Activated CD8-positive, alpha-beta memory T cell treated with anti-CD3 and anti-CD28 coated beads, Interleukin-2, amount 50 U/mL, for 48 hours (primary cell): ENCODE measurements at regions not wholly inside any gene's neighbourhood (a gene's known extent, or its start where the extent isn't known, plus 50 kb on each side); places are given as distances from the start of the nearest gene placed in this dataset.
"Not testable (repeated sequence)": the region's sequence is repeated elsewhere in the genome, so short reads cannot be mapped to it uniquely, and the experiment has no call there.

Source experiments
- DNase-seq: peaks from one replicate; pipeline ENCODE4 v3.0.0-alpha.2; 2020

DNA sequence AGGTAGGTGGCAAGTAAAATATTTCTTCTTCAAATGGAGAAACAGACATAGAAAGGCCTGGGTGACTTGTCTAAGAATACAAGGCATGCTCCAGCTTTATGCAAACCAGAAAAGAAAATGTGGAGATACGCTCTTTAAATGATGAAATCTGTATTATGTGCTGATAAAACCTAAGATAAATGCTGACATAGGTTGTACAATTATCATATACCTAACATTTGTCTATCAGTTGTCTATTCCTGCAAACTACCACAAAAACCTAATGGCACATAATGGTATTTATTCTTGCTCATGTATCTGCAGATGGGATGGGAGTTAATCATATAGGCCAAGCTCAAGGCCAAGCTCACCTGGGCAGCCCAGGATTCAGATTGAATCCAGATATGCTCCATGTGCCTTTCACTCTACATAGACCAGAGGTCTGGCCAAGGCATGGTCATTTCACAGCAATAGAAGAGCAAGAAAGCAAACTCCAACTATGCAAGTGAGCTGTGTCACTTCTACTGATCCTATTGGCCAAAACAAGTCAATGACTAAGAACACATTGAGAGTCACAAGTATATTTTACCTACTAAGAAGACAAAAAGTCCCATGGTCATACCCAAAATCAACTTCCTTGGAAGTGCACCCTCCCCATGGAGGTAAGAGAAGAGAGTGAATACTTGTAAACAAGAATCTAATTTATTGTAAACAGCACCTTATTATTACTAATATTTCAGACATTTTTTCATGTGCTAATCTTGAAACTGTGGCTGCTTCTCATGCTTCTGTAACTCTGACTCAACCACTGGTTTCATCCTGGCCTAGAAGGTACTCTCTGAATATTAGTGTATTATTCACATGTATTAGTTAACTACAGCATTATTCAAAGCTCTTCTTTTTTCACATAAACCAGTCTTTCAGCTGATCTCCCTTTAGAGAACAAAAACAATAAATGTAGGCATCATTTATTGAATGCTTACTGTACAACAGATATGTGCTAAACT is 270.7 kb upstream of the SOX9 start:
- no peak for DNase-seq

DNA sequence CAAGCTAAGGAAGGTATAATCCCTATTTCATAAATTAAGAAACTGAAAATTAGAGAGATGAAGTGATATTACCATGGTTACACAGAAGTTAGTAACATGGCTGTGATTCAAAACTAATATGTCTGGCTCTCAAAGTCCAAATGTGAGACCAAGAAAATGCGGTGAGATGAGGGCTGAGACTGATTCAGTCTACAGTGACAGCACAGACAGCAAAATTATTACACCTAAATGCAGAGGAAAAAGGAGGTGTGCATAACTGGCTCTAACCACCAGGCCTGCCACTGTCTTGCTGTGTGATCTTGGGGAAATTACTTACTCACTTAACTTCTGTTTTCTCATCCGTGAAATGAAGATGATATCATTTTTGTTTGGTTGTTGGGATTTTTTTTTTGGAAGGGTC is 270.0 kb upstream of the SOX9 start:
- no peak for DNase-seq

DNA sequence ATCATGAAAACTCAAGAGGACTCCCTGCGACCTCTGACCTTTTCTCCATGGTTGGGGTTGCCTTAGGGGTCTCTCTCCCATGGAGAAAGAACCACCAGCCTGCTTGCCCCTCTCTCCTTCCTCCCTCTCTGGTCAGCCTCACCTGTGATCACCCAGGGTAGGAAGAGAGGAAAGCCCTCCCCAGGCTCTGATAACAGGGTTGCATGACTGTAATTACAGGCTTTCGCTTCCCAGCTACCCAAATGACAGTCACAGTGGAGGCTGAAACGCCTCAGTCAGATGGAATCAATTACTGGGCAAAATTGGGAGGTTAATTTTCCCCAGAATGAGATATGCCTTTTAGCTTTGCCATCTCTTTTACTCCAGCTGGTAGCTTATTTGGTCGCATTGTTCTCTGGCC is 265.8 kb upstream of the SOX9 start:
- DNase-seq, result no peak

DNA sequence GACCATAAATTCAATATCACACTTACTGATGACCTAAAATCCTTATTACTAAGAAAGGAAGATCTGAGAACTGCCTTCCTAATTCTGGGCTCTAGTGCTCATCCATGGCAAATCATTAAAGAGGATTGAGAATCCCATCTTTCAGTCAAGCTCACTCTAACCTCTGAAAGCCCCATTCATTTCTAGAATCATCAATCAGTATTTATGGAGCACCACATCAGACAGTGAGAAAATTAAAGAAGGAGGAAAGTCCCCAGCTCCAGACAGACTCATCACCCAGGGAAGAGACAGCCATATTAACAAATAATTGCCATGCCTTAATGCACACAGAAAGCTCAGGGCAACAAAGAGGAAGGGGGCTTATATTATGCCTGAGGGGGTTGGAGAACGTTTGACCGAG is 256.1 kb upstream of the SOX9 start:
- no peak for DNase-seq

DNA sequence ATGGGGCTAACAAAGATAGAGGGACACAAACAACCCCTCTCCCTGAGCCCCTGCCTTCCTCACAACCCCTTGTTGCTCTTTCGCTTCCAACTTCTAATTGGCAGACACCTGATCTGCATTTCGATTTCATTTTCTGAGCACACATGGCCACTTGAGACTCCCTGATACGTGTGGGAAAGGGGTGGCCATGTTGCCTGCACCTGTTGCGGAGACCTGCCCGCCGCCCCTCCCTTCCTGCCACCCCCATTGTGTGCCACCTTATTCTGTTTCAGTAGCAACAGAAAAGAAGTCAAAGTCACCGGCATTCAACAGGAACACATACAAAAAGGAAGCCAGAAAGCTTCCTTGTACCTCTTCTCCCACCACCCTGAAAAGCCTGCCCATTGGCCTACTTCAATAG is 254.7 kb upstream of the SOX9 start:
- DNase-seq, result no peak

DNA sequence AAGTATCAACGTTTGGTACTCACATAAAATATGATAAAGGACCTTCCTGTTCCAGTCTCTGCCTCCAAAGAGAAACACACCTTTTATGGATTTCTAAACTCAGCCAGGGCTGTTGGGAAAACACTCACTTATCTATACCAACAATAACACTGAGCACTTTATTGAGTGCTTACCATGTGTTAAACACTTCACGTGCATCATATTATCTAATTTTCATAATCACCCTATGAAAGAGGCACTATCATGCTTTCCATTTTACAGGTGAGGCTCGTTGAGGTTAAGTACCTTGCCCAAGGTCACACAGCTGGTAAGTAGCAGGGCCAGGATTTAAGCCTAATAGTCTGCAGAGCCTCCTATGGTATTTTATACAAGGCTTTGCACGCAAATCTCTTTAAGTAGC is 251.5 kb upstream of the SOX9 start:
- no peak for DNase-seq

DNA sequence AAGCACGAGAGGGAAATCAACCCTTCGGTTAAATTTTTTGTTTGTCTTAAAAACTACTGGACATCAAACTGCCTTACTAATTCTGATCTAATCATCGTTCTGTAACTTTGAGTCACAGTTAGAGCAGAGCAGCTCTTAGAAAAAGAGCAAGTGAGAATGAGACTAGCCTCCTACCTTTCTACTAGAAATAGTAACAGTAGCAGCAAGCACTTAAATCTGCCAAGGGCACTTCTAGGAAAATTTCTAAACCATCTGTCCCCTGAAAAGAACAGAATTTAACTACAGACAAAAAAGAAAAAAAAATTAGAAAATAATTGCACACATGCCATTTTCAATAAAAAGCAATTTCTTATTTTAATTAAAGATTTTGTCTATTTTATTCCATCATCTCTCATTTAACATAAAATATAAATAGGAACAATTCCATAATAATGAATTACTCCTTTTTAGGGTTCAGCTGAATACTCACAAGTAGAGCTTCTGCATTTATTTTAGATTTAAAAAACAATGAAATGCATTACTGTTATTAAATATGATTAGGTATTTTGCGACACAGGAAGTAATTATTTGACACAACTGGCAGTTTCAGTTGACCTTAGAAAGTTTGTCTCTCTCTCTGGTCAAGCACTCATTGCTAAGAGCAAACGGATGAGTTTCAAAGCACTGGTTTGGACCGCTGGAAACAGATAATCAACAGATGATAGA is 250.8 kb upstream of the SOX9 start:
- no peak for DNase-seq

DNA sequence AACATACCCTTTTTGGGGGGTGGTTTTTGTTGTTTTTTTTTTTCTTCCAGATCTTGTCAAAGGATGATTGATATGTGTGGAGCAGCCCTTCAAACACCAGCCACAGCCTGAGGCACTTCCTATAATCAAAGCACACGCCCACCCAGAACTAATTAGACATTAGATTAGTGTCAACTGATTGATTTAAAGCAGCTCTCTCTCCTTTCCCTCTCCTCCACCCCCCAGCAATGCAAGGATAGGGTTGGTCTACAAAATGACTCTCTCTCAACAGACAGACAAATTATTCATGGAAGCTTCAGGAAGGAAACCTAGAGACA is 250.3 kb upstream of the SOX9 start:
- DNase-seq, result no peak

DNA sequence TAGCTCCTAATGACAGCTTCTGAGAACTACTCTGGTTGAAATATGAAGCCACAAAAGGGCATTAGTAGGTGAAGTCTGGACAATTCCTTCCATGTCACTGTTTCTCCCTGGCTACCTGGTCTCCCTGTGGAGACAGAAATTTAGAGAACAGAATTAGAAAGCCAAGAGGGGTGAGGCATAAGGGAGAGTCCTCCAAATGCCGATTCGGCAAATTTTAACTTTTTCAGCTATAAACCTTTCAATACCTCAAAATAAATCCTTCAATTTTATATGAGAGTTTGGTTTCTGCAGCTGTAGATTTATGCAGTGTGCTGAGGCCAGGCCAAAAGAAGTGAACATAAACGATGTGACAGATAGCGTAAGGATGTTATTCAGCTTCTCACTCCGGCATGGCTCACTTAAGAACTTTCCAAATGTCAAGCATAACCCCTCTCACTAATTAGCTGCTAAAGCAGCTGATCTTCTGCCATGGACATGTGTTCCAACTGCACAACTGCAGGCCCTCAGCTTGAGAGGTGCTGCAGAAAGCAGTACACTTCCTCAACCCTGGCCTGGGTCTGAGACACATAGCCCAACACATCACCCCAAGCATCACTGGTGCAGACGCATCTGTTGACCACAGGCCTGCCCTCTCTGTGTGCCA is 247.9 kb upstream of the SOX9 start:
- no peak for DNase-seq

DNA sequence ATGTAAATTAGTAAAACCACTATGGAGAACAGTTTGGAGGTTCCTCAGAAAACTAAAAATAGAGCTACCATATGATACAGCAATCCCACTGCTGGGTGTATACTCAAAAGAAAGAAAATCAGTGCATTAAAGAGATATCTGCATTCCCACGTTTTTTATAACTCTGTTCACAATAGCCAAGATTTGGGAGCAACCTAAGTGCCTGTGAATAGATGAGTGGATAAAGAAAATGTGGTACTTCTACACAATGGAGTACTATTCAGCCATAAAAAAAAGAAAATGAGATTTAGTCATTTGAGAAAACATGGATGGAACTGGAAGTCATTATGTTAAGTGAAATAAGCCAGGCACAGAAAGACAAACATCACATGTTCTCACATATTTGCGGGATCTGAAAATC is 246.0 kb upstream of the SOX9 start:
- not testable (repeated sequence) for DNase-seq

DNA sequence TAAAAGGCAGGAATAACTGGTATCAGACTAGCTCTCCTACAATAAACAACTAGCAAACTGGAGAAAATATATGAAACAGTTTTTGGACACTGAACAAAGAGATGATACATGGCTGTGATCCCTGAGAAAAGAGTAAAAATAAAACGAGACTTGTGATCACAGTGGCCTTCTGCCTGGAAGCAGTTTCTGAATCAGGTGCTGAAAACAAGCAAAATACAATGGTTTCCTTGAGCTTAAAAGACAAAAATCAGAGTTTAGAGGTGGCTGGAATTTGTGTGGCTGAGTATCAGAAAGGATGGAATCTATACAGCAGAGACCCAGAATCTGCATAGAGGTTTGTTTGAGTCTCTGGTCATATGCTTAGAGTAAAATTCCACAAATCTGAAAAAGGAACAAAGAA is 242.5 kb upstream of the SOX9 start:
- DNase-seq, result no peak

DNA sequence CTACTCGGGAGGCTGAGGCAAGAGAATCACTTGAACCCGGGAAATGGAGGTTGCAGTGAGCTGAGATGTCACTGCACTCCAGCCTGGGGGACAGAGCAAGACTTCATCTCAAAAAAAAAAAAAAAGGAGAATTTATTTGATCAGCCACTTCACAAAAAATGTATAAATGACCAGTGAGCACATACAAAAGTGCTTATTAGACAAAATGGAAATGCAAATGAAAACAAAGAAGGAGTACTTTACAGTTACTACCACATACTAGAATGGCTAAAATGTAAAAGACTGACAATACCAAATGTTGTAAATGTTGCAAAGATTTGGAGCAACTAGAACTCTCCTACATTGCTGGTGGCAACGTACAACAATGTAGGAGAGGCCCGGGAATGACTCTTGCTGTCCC is 241.8 kb upstream of the SOX9 start:
- no peak for DNase-seq

DNA sequence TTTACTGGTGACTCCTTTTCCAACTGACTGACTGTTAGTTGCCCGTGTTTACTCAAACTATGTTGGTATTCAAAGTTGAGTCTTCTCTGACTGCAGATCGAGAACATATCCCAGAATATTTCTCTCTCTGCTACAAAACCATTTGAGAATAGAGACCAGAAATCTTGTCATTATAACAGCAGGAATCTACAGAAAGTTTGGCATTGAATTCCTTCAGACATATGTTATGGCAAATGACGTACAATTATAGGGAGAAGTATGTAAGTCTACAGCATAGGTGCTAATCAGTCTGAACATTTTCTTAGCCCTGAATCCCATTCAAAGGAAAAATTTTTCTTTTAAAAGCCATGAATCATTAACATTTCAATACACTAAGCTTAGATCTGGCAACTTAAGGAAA is 239.8 kb upstream of the SOX9 start:
- DNase-seq, result no peak

DNA sequence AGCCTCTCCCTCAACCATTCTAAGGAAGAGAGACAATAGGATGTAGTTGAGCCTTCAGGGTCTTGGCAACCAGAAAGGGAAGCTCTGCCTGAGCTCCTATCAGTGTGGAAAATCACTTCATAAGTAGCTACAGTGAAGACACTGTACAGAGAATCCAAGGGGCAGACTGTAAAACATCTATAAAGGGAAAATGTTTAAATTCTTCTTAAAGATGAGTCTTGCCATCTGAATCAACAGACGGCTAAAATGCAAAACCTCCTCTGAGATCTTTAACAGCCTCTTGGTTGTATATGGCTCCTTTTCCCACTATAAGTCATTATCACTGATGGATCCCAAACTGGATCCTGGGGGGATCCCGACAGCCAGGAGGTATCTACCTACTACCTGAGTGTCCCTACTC is 239.2 kb upstream of the SOX9 start:
- DNase-seq, result no peak

DNA sequence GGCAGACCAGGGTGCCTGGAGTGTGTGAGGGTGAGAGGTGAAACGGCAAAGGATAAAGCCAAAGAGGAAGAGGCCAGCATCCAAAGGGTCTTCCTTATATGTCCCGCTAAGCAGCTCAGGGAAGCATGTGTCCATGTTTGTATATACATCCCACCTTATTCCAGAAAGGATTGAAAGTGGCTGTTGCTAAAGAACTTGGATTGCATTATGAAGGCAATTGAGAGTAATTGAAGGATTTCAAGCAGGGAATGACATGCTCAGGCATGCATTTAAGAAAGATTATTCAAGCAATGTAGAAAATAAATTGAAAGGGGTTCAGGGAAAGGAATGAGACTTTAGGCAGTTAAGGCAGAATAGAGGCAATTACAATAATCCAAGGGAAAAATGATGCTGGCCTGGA is 237.6 kb upstream of the SOX9 start:
- no peak for DNase-seq

DNA sequence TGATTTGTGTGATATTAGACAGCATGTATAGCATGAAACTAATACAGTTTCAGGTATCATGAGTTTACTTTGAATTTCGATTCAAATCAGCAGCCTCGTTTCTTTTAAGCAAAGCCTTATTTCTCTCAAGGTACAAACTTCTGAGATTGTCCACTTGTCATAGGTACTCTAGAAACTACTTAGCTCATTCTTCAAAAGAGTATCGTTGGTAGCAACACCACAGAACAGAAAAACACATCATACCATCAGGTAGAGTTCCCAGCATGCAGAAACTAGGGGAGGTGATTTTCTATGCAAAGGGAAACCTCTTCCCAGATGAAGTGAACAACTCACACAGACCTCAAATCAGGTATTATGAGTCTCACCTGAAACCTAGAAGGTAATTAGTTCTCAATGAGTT is 237.0 kb upstream of the SOX9 start:
- DNase-seq, result no peak

DNA sequence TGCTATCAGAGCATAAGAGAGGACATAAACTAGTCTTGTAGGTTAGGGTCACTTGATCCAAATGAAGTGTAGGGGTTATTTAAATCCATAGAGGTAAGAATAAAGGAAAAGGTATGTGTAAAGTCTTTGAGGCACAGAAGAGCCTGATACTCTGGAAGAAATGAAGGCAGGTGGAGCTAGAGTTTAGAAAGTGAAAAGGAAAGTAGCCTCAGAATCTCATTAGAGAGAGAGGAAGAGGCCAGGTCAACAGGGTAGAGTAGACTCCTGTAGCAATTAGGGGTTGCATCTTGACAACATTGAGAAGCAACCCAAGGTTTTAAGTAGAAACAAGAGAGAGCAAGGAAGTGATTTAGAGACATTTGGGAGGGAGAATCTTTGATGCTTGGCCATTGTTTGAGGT is 235.2 kb upstream of the SOX9 start:
- no peak for DNase-seq

DNA sequence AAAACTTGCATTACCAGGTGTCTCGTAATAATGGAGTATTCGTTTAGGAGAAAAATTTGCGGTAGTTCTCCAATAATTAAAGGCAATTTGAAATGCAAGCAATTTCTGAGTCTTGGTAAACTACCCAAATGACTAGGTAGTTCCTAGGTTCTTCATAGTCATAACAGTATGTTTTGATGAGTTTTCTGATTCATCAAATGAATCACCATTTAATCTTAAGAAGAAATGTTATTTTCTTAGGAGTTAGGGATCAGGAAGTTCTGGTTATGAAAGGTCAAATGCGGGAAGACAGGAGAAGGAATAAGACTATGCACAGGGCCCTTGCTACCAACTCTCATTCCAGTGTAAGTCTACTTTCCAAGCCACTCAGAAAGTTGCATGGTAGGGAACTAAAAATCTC is 221.5 kb upstream of the SOX9 start:
- no peak for DNase-seq

DNA sequence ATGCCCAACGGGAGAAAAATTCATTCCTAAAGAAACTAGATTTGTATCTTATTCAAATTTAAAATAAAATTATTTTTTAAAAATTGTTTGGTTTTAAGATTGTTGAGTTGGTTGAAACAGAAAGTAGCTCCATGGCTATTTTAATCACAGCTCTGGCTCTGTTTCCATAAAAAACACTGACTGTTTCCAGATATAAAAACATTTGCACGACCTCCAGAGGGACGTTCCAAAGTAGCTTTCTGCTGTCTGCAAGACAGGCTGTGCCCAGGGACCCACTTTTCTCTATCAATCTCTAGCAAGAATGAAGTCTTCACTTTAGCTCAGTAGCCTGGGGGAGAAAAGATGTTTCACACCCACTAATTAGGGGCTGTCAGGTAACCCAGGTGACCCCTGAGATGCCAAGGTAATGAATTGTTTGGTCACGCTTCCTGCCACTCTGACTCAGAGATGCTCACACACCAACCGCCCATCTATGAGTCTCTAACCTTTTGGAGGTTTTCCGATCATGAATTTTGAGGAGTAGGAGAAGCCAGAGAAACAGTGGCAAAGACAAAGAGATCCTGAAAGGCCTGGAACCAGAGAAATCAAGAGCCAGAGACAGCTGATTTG is 220.1 kb upstream of the SOX9 start:
- no peak for DNase-seq

DNA sequence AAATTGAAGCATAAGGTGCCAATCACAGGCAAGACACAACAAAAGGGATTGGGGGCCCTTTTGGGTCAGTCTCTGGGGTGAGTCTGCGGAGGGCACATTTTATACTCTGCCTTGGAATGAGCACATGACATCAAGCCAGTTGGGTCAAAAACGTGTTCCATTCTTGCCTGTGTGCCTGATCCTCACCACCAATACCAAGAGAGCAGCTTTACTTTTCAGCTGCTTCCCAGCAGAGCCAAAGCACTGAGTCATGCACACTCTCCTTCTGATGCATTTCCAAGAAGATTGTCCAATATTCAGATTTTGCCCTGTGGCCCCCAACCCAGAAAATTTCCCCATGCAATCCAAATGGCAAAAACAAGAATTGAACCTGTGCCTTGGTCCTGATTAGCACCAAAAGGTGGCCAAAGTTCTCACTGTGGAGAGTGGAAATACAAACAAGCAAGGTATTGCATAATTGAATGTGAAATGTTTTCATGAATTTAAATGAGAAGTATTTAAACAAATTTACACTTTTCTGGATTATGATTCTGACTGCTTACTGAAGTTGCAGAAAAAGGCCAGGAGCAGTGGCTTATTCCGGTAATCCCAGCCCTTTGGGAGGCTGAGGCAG is 217.8 kb upstream of the SOX9 start:
- no peak for DNase-seq

DNA sequence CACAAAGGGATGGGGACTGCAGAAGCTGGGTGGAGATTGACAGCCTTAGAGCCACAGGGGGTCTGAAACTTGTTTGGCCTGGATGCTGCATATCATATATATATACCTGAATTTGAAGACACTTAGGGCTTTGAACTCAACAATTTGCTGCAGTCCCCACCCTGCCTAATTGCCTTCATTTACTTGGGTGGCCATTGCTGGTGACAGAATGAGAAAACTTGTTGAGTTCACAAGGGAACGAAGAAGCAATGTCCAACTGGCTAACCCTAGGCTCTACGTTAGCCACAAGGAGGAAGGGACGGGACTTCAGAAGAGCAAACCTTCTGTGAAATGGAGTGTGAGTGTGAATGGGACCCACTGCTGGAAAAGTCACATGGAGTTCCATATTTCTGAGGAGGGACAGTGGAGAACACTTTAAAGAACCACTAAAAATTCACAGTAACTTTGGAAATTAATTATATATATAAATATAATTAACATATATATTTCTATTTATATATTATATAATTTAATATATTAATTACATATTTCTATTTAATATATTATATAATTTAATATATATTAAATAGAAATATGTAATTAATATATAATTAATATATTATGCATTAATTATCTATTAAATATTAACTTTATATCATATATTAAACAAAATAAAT is 215.3 kb upstream of the SOX9 start:
- DNase-seq, result no peak

DNA sequence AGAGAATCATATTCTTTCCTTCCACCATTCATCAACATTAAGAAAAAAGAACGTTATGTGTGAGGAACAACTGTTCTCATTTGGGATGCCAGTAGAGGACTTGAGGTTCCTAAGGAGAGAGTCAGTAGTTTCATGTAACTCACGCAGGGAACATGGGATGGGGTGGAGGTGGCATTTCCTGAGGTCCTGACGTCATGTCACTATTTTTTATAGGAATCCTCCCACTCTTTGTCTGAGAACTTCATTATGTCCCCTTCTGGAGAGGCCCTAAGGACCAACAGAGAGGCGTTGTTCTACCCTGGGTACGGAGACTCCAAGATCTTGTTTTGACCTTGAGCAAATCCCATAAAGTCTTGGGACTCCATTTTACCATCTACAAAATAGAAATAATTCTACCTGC is 211.7 kb upstream of the SOX9 start:
- no peak for DNase-seq

DNA sequence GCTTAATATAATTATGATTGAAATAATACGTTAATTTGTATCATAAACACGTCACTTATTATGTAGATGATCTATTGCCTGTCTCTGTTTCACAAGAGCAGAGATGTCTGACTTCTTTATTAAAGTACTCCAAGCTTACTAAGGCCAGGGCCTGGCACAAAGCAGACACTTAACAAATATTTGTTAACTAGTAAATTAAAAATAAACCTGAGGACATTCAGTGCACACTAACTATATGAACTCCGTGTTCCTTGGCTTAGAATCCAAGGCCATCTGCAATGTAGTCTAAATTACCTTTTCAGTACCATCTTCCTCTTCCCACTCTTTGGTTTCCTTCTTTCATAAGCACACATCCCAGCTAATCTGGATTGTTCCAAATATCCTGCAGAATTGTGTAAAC is 210.8 kb upstream of the SOX9 start:
- DNase-seq, result no peak
